Posterior cingulate gyrus (tissue), 11 donors: ENCODE measurements at regions not wholly inside any gene's neighbourhood (a gene's known extent, or its start where the extent isn't known, plus 50 kb on each side); places are given as distances from the start of the nearest gene placed in this dataset.

Source experiments
- DNase-seq, 10 donors: peaks; one replicate each; pipeline versions ENCODE4 v3.0.0 to v3.0.0-alpha.2; 2020 to 2021; ENCODE audit warnings: mixed read lengths in 3 of 10
- intact Hi-C: fragments of 100-400 bp; cut with DNase I; formaldehyde crosslinking; loops from one replicate; pipeline ENCODE4 v1.15.1; 2023

- intact Hi-C loops, result no loop called here
- DNase-seq, result no peak
Observed at GRCh38 chr21:31570824-31571566, 88.5 kb upstream of the SOD1 start.

GRCh38 chr21:31566611-31567010 lies 92.9 kb upstream of the SOD1 start:
- intact Hi-C loops, result no loop called here
- no peak for DNase-seq

- no peak for DNase-seq
- intact Hi-C loops, result no loop called here
Observed at GRCh38 chr21:31566064-31566463, 93.4 kb upstream of the SOD1 start.

- intact Hi-C loops, result no loop called here
- DNase-seq, result no peak
Observed at GRCh38 chr21:31564439-31564838, 95.1 kb upstream of the SOD1 start.

GRCh38 chr21:31560479-31560878 lies 99.0 kb upstream of the SOD1 start:
- intact Hi-C loops, result no loop called here

GRCh38 chr21:31559368-31560119 lies 99.9 kb upstream of the SOD1 start:
- peak; percentile 90 to 99 (median 94) for DNase-seq

More at GRCh38 chr21:31560479-31560878, 99.0 kb upstream of the SOD1 start:
- DNase-seq, result no peak

GRCh38 chr21:31558962-31559367 lies 100.5 kb upstream of the SOD1 start:
- intact Hi-C loops, result loop anchor here (5.0 kb wide), 2 partner anchors 173 to 212 kb away; partner anchors contain the start of gene SCAF4
- DNase-seq, result peak; percentile 94 to 99 (median 96)

More at GRCh38 chr21:31559368-31560119, 99.9 kb upstream of the SOD1 start:
- intact Hi-C loops, result loop anchor here (5.0 kb wide), 2 partner anchors 173 to 212 kb away; partner anchors contain the start of gene SCAF4

- peak; percentile 31 to 93 (median 58) for DNase-seq
- intact Hi-C loops, result loop anchor here (5.0 kb wide), 2 partner anchors 174 to 211 kb away; partner anchors contain the start of gene SCAF4
Observed at GRCh38 chr21:31558189-31558961, 101.1 kb upstream of the SOD1 start.

- peak in 7 of 10 donors; percentile 13 to 87 (median 31) for DNase-seq
- intact Hi-C loops, result loop anchor here (5.0 kb wide), 2 partner anchors 175 to 210 kb away; partner anchors contain the start of gene SCAF4
Observed at GRCh38 chr21:31557421-31558188, 101.9 kb upstream of the SOD1 start.

GRCh38 chr21:31556662-31557061 lies 102.8 kb upstream of the SOD1 start:
- no peak for DNase-seq
- intact Hi-C loops, result loop anchor here (5.0 kb wide), 2 partner anchors 176 to 209 kb away; partner anchors contain the start of gene SCAF4

GRCh38 chr21:31555741-31556191 lies 103.7 kb upstream of the SOD1 start:
- intact Hi-C loops, result loop anchor here (5.0 kb wide), 2 partner anchors 177 to 208 kb away; partner anchors contain the start of gene SCAF4

GRCh38 chr21:31554511-31555022 lies 104.9 kb upstream of the SOD1 start:
- no peak for DNase-seq
- intact Hi-C loops, result loop anchor here (5.0 kb wide), 2 partner anchors 178 to 207 kb away; partner anchors contain the start of gene SCAF4

More at GRCh38 chr21:31555741-31556191, 103.7 kb upstream of the SOD1 start:
- DNase-seq, result no peak

- intact Hi-C loops, result no loop called here
- DNase-seq, result no peak
Observed at GRCh38 chr21:31553926-31554325, 105.6 kb upstream of the SOD1 start.

- no peak for DNase-seq
- intact Hi-C loops, result no loop called here
Observed at GRCh38 chr21:31553461-31553860, 106.0 kb upstream of the SOD1 start.

GRCh38 chr21:31552826-31553225 lies 106.7 kb upstream of the SOD1 start:
- DNase-seq, result no peak
- intact Hi-C loops, result no loop called here

- no peak for DNase-seq
- intact Hi-C loops, result no loop called here
Observed at GRCh38 chr21:31550070-31550469, 109.4 kb upstream of the SOD1 start.

GRCh38 chr21:31548688-31549087 lies 110.8 kb upstream of the SOD1 start:
- intact Hi-C loops, result no loop called here
- DNase-seq, result no peak

GRCh38 chr21:31546443-31547170 lies 112.9 kb upstream of the SOD1 start:
- DNase-seq, result no peak
- intact Hi-C loops, result no loop called here

- intact Hi-C loops, result no loop called here
- DNase-seq, result no peak
Observed at GRCh38 chr21:31545036-31545435, 114.5 kb upstream of the SOD1 start.
